A549 (cell line): ENCODE measurements at regions not wholly inside any gene's neighbourhood (a gene's known extent, or its start where the extent isn't known, plus 50 kb on each side); places are given as distances from the start of the nearest gene placed in this dataset.
"Not testable (repeated sequence)": the region's sequence is repeated elsewhere in the genome, so short reads cannot be mapped to it uniquely, and the experiment has no call there.

Experiments used
- ATAC-seq, 2 experiments: fragments of 200-7000 bp in 1 of 2; fragments of >200 bp in 1 of 2; cut with Nextera tagmentation in 1 of 2; cut with Tn5 transposase in 1 of 2; 3 replicates each; pipeline versions ENCODE4 v1.8.0 to v1.9.1; 2018 to 2020; ENCODE audit warnings: mild to moderate bottlenecking in 1 of 2, moderate library complexity in 1 of 2
- CTCF ChIA-PET: fragments of 300-600 bp; sonication (Branson Sonifier 250); formaldehyde crosslinking; extraction: SDS; loops from one replicate; lab custom pipeline; 2021; ENCODE audit warnings: antibody characterized with exemption, inconsistent platforms; lab: Yijun Ruan, JAX
- POLR2A ChIA-PET: fragments of 350-600 bp; formaldehyde crosslinking; extraction: SDS; loops from one replicate; lab custom pipeline; 2021; ENCODE audit warnings: antibody characterized with exemption, inconsistent platforms; lab: Yijun Ruan, JAX
- DNase-seq, 2 experiments: peaks; one replicate each; pipeline versions ENCODE4 v3.0.0 to v3.0.0-alpha.2; 2011 to 2016; ENCODE audit warnings: low read depth in 1 of 2, low spot score in 1 of 2
- FAIRE-seq: peaks from 2 replicates; lab custom pipeline; 2011; peaks lifted over from hg19 to GRCh38; lab: Jason Lieb, UNC
- H3K27ac ChIP-seq, 2 experiments: fragments of >200 bp; sonication (Bioruptor Twin); formaldehyde crosslinking; 3 replicates each; pipeline ENCODE4 v1.5.1; 2016 to 2017
- H3K4me1 ChIP-seq: fragments of >200 bp; sonication (Bioruptor Twin); formaldehyde crosslinking; 3 replicates; pipeline ENCODE4 v1.6.1; 2016
- H3K4me2 ChIP-seq: fragments of >200 bp; sonication (Bioruptor Twin); formaldehyde crosslinking; 3 replicates; pipeline ENCODE4 v1.6.1; 2016
- H3K4me3 ChIP-seq: fragments of >200 bp; sonication (Bioruptor Twin); formaldehyde crosslinking; 3 replicates; pipeline ENCODE4 v1.5.1; 2016
- H3K9me3 ChIP-seq: fragments of >200 bp; sonication (Bioruptor Twin); formaldehyde crosslinking; 3 replicates; pipeline ENCODE4 v1.6.1; 2016
- BHLHE40 ChIP-seq: IDR thresholded peaks from 2 replicates; pipeline ENCODE4 v1.6.1; 2012; ENCODE audit warnings: low read depth, low read length, inconsistent platforms
- EHF ChIP-seq: fragments of 250-450 bp; sonication (Bioruptor Pico); IDR thresholded peaks from 2 replicates; pipeline ENCODE4 v1.5.0; 2020; ENCODE audit warnings: mild to moderate bottlenecking
- HDAC2 ChIP-seq: fragments of 200-600 bp; sonication (generic); IDR thresholded peaks from 2 replicates; pipeline ENCODE4 v1.6.1; 2016
- HMGXB4 ChIP-seq: fragments of 250-450 bp; sonication (Bioruptor Pico); IDR thresholded peaks from 2 replicates; pipeline ENCODE4 v1.5.0; 2021; ENCODE audit warnings: mild to moderate bottlenecking, moderate library complexity, borderline replicate concordance
- HOXB5 ChIP-seq: fragments of 250-450 bp; sonication (Bioruptor Pico); IDR thresholded peaks from 2 replicates; pipeline ENCODE4 v1.5.0; 2020; ENCODE audit warnings: mild to moderate bottlenecking, moderate library complexity
- KDM1A ChIP-seq: fragments of 200-600 bp; sonication (generic); IDR thresholded peaks from 2 replicates; pipeline ENCODE4 v1.6.1; 2016; ENCODE audit warnings: low read depth, mild to moderate bottlenecking
- MAZ ChIP-seq: fragments of 150-350 bp; IDR thresholded peaks from 2 replicates; pipeline ENCODE4 v1.6.1; 2014; ENCODE audit warnings: antibody characterized with exemption, low read depth, low read length, borderline replicate concordance
- MYC ChIP-seq: IDR thresholded peaks from 2 replicates; pipeline ENCODE4 v1.6.1; 2012; ENCODE audit warnings: mild to moderate bottlenecking, inconsistent platforms, low read length, improper control_type of control experiment, borderline replicate concordance
- NFE2L2 ChIP-seq: fragments of 150-350 bp; conservative IDR thresholded peaks from 2 replicates; pipeline ENCODE4 v1.6.1; 2014; ENCODE audit warnings: low read length
- NPAS2 ChIP-seq: fragments of 250-450 bp; sonication (Bioruptor Pico); IDR thresholded peaks from 2 replicates; pipeline ENCODE4 v1.8.0; 2022; ENCODE audit warnings: mild to moderate bottlenecking, moderate library complexity, borderline replicate concordance
- PBX3 ChIP-seq: IDR thresholded peaks from 2 replicates; pipeline ENCODE4 v1.6.1; 2012
- PHF8 ChIP-seq: fragments of 200-600 bp; sonication (generic); IDR thresholded peaks from 2 replicates; pipeline ENCODE4 v1.6.1; 2016; ENCODE audit warnings: low read depth, mild to moderate bottlenecking, antibody characterized with exemption, moderate library complexity, borderline replicate concordance
- RAD21 ChIP-seq, 2 experiments: fragments of >200 bp in 1 of 2; sonication (Bioruptor Twin) in 1 of 2; formaldehyde crosslinking in 1 of 2; IDR thresholded peaks in 1 of 2; conservative IDR thresholded peaks in 1 of 2; 2 replicates in 1 of 2; 3 replicates in 1 of 2; pipeline ENCODE4 v1.6.1; 2012 to 2018; ENCODE audit warnings: inconsistent platforms in 1 of 2
- RARB ChIP-seq: fragments of 250-450 bp; sonication (Bioruptor Pico); IDR thresholded peaks from 2 replicates; pipeline ENCODE4 v1.8.0; 2021; ENCODE audit warnings: mild to moderate bottlenecking, moderate library complexity
- RCOR1 ChIP-seq: fragments of 150-350 bp; IDR thresholded peaks from 2 replicates; pipeline ENCODE4 v1.6.1; 2014; ENCODE audit warnings: antibody characterized with exemption, low read length, low read depth
- RNF2 ChIP-seq: fragments of 200-600 bp; sonication (generic); IDR thresholded peaks from 2 replicates; pipeline ENCODE4 v1.6.1; 2016; ENCODE audit warnings: low read depth, mild to moderate bottlenecking, antibody characterized with exemption, moderate library complexity, borderline replicate concordance
- SREBF2 ChIP-seq: fragments of 450-650 bp; IDR thresholded peaks from 2 replicates; pipeline ENCODE4 v1.6.1; 2014; ENCODE audit warnings: mild to moderate bottlenecking, moderate library complexity
- ZC3H11A ChIP-seq: fragments of 450-650 bp; IDR thresholded peaks from 2 replicates; pipeline ENCODE4 v1.6.1; 2014; ENCODE audit warnings: antibody characterized with exemption, mild to moderate bottlenecking
- ZNF302 ChIP-seq: fragments of 250-450 bp; sonication (Bioruptor Pico); IDR thresholded peaks from 2 replicates; pipeline ENCODE4 v1.9.0; 2021; ENCODE audit warnings: inconsistent platforms, mild to moderate bottlenecking, moderate library complexity
- WGBS: methylation state at CpG from one replicate; pipeline ENCODE4 v1.1.6; 2017; ENCODE audit errors: missing lambda C conversion rate; 5-methylcytosine and 5-hydroxymethylcytosine counted together
- TF ChIP-seq, protein P1 (sequence below): fragments of 150-350 bp; IDR thresholded peaks from 2 replicates; pipeline ENCODE4 v1.6.1; 2014; ENCODE audit warnings: low read depth, mild to moderate bottlenecking, low read length

DNA sequence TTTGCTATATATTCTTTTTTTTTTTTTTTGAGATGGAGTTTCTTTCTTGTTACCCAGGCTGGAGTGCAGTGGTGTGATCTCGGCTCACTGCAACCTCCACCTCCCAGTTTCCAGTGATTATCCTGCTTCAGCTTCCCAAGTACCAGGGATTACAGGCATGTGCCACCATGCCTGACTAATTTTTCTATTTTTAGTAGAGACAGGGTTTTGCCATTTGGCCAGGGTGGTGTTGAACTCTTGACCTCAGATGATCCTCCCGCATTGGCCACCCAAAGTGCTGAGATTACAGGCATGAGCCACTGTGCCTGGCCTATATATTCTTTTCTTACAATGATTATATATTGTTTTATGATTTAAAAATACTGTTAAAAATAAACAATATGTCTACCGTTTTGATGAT, 86.6 kb downstream of the FHIP1A start:
- H3K9me3 ChIP-seq, H3K4me1 ChIP-seq, POLR2A ChIA-PET, H3K27ac ChIP-seq, FAIRE-seq, H3K4me3 ChIP-seq, DNase-seq, H3K4me2 ChIP-seq, ATAC-seq: not testable (repeated sequence)
- CTCF ChIA-PET: interaction anchor here (0.6 kb wide), 1 partner anchor 11 kb away, joined by 3 read pairs; no protein-coding TSS in a partner anchor
- 55% methylated on average over 3 of the region's 3 CpGs for WGBS

GRCh38 chr4:151511548-151511947, 102.6 kb downstream of the FHIP1A start:
- CTCF ChIA-PET, H3K9me3 ChIP-seq, H3K4me3 ChIP-seq, H3K4me1 ChIP-seq, H3K27ac ChIP-seq, DNase-seq, H3K4me2 ChIP-seq, POLR2A ChIA-PET, FAIRE-seq, ATAC-seq: not testable (repeated sequence)
- WGBS: 73% methylated on average over 10 of the region's 11 CpGs

DNA sequence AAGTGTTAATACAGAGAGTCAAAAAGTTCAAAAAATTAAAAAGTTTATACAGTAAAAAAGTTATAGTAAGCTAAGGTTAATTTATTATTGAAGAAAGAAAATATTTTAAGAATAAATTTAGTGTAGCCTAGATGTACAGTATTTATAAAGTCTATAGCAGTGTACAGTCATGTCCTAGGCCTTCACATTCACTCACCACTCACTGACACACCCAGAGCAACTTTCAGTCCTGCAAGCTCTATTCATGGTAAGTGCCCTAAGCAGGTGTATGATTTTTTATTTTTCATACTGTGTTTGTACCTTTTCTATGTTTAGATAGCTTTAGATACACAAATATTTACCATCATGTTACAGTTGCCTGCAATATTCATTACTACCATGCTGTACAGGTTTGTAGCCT, 108.9 kb downstream of the FHIP1A start:
- Histone ChIP-seq H3K4me3 (no peak overlapping the region), H3K9me3 (no peaks in the 10 kb centered on the region), H3K4me1 (no peaks in the 10 kb centered on the region), H3K4me2 (no peak overlapping the region), H3K27ac (no peak overlapping the region)
- ATAC-seq (no peak), FAIRE-seq (no peak), DNase-seq (no peak)
- CTCF ChIA-PET: interaction anchor here (1.0 kb wide), 1 partner anchor 30 kb away, joined by 3 read pairs; no protein-coding TSS in a partner anchor
- TF ChIP-seq MAZ (no peak), PHF8 (no peak), HOXB5 (no peak), BHLHE40 (no peak), ZNF302 (CRISPR knock-in tag) (no peak), RCOR1 (no peak), ZC3H11A (no peak), HDAC2 (no peak), KDM1A (no peak), NFE2L2 (no peak)
- POLR2A ChIA-PET: no interaction called here

DNA sequence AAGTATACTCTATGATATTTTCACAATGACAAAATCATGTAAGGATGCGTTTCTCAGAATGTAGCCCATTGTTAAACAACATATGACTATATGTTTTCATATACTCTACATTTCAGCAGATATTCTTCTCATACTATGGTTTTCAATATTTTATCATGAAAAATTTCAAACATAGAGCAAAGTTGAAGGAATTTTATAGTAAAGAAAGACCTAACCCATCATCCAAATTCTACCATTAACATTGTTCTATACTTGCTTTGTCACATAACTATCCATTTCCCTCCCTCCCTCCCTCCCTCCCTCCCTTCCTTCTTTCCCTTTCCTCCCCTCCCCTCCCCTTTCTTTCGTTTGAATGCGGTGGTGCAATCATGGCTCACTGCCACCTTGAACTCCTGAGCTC, 109.4 kb downstream of the FHIP1A start:
- ChIA-PET POLR2A (no interaction called here), CTCF (no interaction called here)
- Histone ChIP-seq H3K4me3 (no peak overlapping the region), H3K9me3 (no peaks in the 10 kb centered on the region), H3K27ac (no peak overlapping the region), H3K4me1 (no peaks in the 10 kb centered on the region), H3K4me2 (no peak overlapping the region)
- 59% methylated on average over 2 of the region's 3 CpGs for WGBS
- no peak for FAIRE-seq
- TF ChIP-seq RARB (no peak), MAZ (no peak), RAD21 (conservative IDR thresholded peaks at IDR 0.05 in 1 of 2, IDR thresholded peaks at IDR 0.05 in 1 of 2) (no peak), NPAS2 (no peak), EHF (CRISPR knock-in tag) (no peak), SREBF2 (no peak), RNF2 (no peak), MYC (no peak), HMGXB4 (CRISPR knock-in tag) (no peak), PBX3 (no peak), PHF8 (no peak)
- TF ChIP-seq, protein P1, sequence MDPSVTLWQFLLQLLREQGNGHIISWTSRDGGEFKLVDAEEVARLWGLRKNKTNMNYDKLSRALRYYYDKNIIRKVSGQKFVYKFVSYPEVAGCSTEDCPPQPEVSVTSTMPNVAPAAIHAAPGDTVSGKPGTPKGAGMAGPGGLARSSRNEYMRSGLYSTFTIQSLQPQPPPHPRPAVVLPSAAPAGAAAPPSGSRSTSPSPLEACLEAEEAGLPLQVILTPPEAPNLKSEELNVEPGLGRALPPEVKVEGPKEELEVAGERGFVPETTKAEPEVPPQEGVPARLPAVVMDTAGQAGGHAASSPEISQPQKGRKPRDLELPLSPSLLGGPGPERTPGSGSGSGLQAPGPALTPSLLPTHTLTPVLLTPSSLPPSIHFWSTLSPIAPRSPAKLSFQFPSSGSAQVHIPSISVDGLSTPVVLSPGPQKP: no peak
- no peak for ATAC-seq
- DNase-seq: no peak
